SIG-M5 (cell line): ENCODE measurements at regions not wholly inside any gene's neighbourhood (a gene's known extent, or its start where the extent isn't known, plus 50 kb on each side); places are given as distances from the start of the nearest gene placed in this dataset.
"Not testable (repeated sequence)": the region's sequence is repeated elsewhere in the genome, so short reads cannot be mapped to it uniquely, and the experiment has no call there.

Source experiments
- DNase-seq: peaks from one replicate; lab custom pipeline; 2025; lab: John Stamatoyannopoulos, UW

GRCh38 chr13:62799931-62800436 is 1384.3 kb upstream of the PCDH20 start:
- no peak for DNase-seq

- DNase-seq: no peak
Observed at GRCh38 chr13:62799038-62799535, 1383.4 kb upstream of the PCDH20 start.

- no peak for DNase-seq
Observed at GRCh38 chr13:62793850-62794249, 1378.2 kb upstream of the PCDH20 start.

DNA sequence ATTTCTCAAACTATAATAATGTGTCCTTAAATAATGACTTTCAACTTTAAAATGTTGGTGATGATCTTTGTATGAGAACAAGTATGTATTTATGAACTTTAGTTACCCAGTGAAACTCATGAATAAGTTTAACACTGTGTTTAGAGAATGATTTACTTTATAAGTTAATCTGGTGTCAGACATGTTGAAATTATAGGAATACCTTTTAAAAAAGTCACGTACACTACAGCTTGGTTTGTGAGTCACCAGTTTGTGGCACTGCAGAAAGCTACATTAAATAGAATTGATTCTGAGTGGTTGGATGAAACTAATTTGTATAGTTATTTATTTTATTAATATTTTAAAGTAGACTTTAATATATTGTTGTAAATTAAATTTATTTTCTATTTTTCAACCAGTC is 1366.2 kb upstream of the PCDH20 start:
- no peak for DNase-seq

DNA sequence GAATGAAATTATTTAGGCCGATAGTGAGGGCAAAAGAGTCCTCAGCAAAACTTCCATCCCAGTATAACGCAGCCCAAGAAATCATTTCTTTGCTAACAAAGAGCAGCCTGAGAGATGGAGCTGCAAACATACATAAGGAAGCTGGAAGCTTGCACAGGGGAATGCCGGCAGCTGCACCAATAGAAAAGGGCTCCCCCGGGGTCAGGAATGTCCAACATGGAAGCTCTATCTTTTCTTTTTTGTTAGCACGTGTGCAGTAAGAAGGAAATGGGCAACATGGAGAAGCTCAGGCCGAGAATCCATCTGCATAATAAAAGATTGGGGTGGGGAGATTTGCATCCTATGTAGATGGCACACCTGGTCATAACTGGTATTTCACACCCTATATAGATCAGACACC is 1363.5 kb upstream of the PCDH20 start:
- DNase-seq: no peak

GRCh38 chr13:62767473-62767872 is 1351.8 kb upstream of the PCDH20 start:
- DNase-seq: no peak

- no peak for DNase-seq
Observed at GRCh38 chr13:62760724-62761123, 1345.1 kb upstream of the PCDH20 start.

- no peak for DNase-seq
Observed at GRCh38 chr13:62747629-62748028, 1332.0 kb upstream of the PCDH20 start.

- DNase-seq: no peak
Observed at GRCh38 chr13:62747152-62747551, 1331.5 kb upstream of the PCDH20 start.

DNA sequence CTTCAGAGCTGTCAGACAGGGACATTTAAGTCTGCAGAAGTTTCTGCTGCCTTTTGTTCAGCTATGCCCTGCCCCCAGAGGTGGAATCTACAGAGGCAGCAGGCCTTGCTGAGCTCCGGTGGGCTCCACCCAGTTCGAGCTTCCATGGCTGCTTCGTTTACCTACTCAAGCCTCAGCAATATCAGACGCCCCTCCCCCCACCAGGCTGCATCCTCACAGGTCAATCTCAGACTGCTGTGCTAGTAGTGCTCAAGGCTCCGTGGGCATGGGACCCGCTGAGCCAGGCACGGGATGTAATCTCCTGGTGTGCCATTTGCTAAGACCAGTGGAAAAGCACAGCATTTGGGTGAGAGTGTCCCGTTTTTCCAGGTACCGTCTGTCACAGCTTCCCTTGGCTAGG is 1314.1 kb upstream of the PCDH20 start:
- DNase-seq: not testable (repeated sequence)

- no peak for DNase-seq
Observed at GRCh38 chr13:62721893-62722292, 1306.2 kb upstream of the PCDH20 start.

- DNase-seq: not testable (repeated sequence)
Observed at GRCh38 chr13:62711948-62712347, 1296.3 kb upstream of the PCDH20 start.

GRCh38 chr13:62710787-62711186 is 1295.1 kb upstream of the PCDH20 start:
- no peak for DNase-seq

- no peak for DNase-seq
Observed at GRCh38 chr13:62706048-62706447, 1290.4 kb upstream of the PCDH20 start.

- DNase-seq: no peak
Observed at GRCh38 chr13:62704875-62705274, 1289.2 kb upstream of the PCDH20 start.

GRCh38 chr13:62702502-62702901 is 1286.9 kb upstream of the PCDH20 start:
- no peak for DNase-seq

GRCh38 chr13:62697701-62698100 is 1282.1 kb upstream of the PCDH20 start:
- no peak for DNase-seq

- no peak for DNase-seq
Observed at GRCh38 chr13:62696490-62696889, 1280.8 kb upstream of the PCDH20 start.

DNA sequence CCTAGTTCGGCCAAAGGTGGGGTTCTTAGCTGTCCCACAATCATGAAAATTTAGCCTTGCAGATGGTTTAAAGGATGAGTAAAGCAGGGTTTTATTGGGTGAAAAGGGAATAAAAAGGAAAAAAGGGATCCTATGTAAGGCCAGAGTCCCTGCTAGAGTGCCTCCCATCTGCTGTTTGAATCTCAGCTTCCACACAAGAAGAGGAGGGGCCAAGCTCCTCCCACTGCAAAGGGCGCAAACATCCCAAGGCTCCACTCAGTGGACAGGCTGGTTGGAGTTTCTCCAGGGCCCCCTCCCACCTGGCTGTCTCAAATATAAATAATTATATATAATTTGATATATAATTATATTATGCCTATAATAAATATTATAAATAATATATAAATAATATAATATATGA is 1272.1 kb upstream of the PCDH20 start:
- no peak for DNase-seq

DNA sequence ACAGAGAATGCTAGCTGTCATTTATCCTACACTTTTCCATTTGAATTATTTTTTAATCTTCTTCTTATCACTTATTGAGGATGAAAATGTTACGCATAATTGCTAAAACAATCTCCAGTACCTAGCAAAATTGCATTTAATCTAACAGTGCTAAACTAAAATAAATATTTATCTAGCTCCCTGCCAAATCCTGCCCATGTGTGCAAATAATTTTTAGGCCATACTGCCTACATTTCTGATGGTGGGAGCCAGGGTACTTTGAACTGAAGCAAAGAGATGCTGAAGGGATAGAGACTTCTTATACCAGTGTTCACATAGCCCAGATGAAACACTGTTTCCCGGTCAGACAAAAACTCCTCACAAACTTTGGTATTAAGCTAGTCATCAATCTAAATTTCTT is 1268.7 kb upstream of the PCDH20 start:
- DNase-seq: no peak

DNA sequence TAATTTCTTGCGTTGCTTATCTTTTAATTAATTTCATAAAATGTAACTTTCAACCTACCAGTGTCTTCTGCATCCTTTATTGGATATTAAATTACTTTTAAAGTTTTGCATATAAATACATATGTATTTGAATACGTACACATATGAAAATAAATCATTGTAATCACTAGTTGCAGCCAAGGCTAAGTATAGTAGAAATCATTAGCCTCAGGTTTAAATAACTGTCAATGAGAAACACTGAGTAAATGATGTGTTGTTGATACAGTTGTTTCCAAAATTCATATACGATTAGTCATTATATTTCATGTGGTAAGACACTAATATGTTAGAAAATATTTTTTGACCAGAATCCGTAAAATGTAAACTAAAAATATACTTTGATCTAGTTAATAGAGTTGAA is 1267.1 kb upstream of the PCDH20 start:
- no peak for DNase-seq

- no peak for DNase-seq
Observed at GRCh38 chr13:62678039-62678438, 1262.4 kb upstream of the PCDH20 start.

GRCh38 chr13:62663767-62664166 is 1248.1 kb upstream of the PCDH20 start:
- DNase-seq: no peak

- no peak for DNase-seq
Observed at GRCh38 chr13:62659365-62659764, 1243.7 kb upstream of the PCDH20 start.

DNA sequence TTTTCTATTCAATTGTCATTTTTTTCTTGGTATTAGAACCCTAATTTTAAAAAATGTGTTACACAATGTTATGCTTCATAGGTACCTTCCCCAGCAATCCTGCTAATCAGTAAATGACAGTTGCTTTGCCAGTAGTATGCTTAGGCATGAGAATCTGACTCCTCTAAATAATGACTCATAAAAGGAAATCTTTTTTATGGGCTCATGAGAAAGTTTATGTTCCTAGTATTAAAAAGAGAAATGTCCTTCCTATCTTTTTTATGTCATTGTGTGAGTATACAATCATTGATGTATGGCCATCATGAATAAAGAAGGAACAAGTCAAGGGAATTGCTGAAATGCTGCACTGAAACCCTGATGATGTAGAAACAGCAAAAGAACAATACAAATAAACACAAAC is 1237.7 kb upstream of the PCDH20 start:
- DNase-seq: no peak
